HG02678 (cell line): ENCODE measurements at regions not wholly inside any gene's neighbourhood (a gene's known extent, or its start where the extent isn't known, plus 50 kb on each side); places are given as distances from the start of the nearest gene placed in this dataset.

Source experiments
- ATAC-seq: cut with Tn5 transposase; IDR thresholded peaks from one replicate; pipeline ENCODE4 v1.9.1; 2021; ENCODE audit warnings: mild to moderate bottlenecking, moderate library complexity; ENCODE audit not compliant: unreplicated experiment

- ATAC-seq: no peak
Observed at GRCh38 chr2:19045151-19045550, 313.3 kb downstream of the OSR1 start.

GRCh38 chr2:19043893-19044292, 314.5 kb downstream of the OSR1 start:
- ATAC-seq: no peak

GRCh38 chr2:19041434-19042041, 316.9 kb downstream of the OSR1 start:
- ATAC-seq: no peak

- ATAC-seq: no peak
Observed at GRCh38 chr2:19038071-19039015, 320.1 kb downstream of the OSR1 start.

- no peak for ATAC-seq
Observed at GRCh38 chr2:19036091-19036490, 322.3 kb downstream of the OSR1 start.

- ATAC-seq: no peak
Observed at GRCh38 chr2:19035238-19035637, 323.2 kb downstream of the OSR1 start.

- ATAC-seq: no peak
Observed at GRCh38 chr2:19033240-19033639, 325.2 kb downstream of the OSR1 start.

- no peak for ATAC-seq
Observed at GRCh38 chr2:19031642-19032041, 326.8 kb downstream of the OSR1 start.

GRCh38 chr2:19029655-19030054, 328.8 kb downstream of the OSR1 start:
- ATAC-seq: no peak

GRCh38 chr2:19028587-19029375, 329.6 kb downstream of the OSR1 start:
- ATAC-seq: no peak

GRCh38 chr2:19027626-19028025, 330.8 kb downstream of the OSR1 start:
- no peak for ATAC-seq

GRCh38 chr2:19026261-19026660, 332.2 kb downstream of the OSR1 start:
- ATAC-seq: no peak

GRCh38 chr2:19022334-19022733, 336.1 kb downstream of the OSR1 start:
- ATAC-seq: no peak

GRCh38 chr2:19021721-19022120, 336.7 kb downstream of the OSR1 start:
- no peak for ATAC-seq

- no peak for ATAC-seq
Observed at GRCh38 chr2:19021100-19021476, 337.3 kb downstream of the OSR1 start.

GRCh38 chr2:19020144-19021099, 338.0 kb downstream of the OSR1 start:
- no peak for ATAC-seq

GRCh38 chr2:19009510-19009909, 348.9 kb downstream of the OSR1 start:
- ATAC-seq: no peak

GRCh38 chr2:19003554-19003953, 354.9 kb downstream of the OSR1 start:
- no peak for ATAC-seq

GRCh38 chr2:19000776-19001175, 357.6 kb downstream of the OSR1 start:
- no peak for ATAC-seq

- no peak for ATAC-seq
Observed at GRCh38 chr2:18999198-18999597, 359.2 kb downstream of the OSR1 start.
